HEK293 (cell line): ENCODE measurements at regions not wholly inside any gene's neighbourhood (a gene's known extent, or its start where the extent isn't known, plus 50 kb on each side); places are given as distances from the start of the nearest gene placed in this dataset.

Experiments used
- CTCF ChIA-PET: fragments of 350-600 bp; formaldehyde crosslinking; extraction: SDS; loops from one replicate; lab custom pipeline; 2021; ENCODE audit warnings: antibody characterized with exemption; lab: Yijun Ruan, JAX
- POLR2A ChIA-PET: fragments of 300-600 bp; formaldehyde crosslinking; extraction: SDS; loops from one replicate; lab custom pipeline; 2020; ENCODE audit warnings: antibody characterized with exemption, inconsistent platforms; lab: Yijun Ruan, JAX
- H3K27ac ChIP-seq: fragments of 200-500 bp; sonication (Bioruptor generic); 2 replicates; pipeline ENCODE4 v1.5.1; 2014; ENCODE audit warnings: low read depth, low read length, control low read depth, inconsistent platforms; ENCODE audit errors: extremely low read depth
- H3K36me3 ChIP-seq, 2 experiments: fragments of 200-500 bp in 1 of 2; sonication (Bioruptor generic) in 1 of 2; 1 replicate in 1 of 2; 2 replicates in 1 of 2; pipeline ENCODE4 v1.5.1; 2014 to 2017; ENCODE audit warnings: inconsistent platforms in 2 of 2, low read length in 2 of 2; ENCODE audit not compliant: control insufficient read depth in 2 of 2, insufficient read depth in 1 of 2
- H3K4me1 ChIP-seq: fragments of 200-500 bp; sonication (Bioruptor generic); 2 replicates; pipeline ENCODE4 v1.5.1; 2014; ENCODE audit warnings: mild to moderate bottlenecking, low read length, inconsistent platforms; ENCODE audit not compliant: control insufficient read depth, insufficient read depth
- H3K4me3 ChIP-seq: 2 replicates; pipeline ENCODE4 v1.5.1; 2011; ENCODE audit warnings: low read depth, mild to moderate bottlenecking, control low read depth, low read length, moderate library complexity
- H3K9me3 ChIP-seq: fragments of 200-500 bp; sonication (Bioruptor generic); 2 replicates; pipeline ENCODE4 v1.5.1; 2014; ENCODE audit warnings: low read depth, low read length, inconsistent platforms; ENCODE audit not compliant: control insufficient read depth, insufficient read depth
- BCL11A ChIP-seq: fragments of 450-650 bp; formaldehyde crosslinking; IDR thresholded peaks from 2 replicates; pipeline ENCODE4 v1.5.1; 2016; ENCODE audit warnings: low read depth, missing biosample characterization, missing genetic modification characterization
- GLIS1 ChIP-seq: fragments of 450-650 bp; formaldehyde crosslinking; IDR thresholded peaks from 2 replicates; pipeline ENCODE4 v1.5.1; 2016; ENCODE audit warnings: missing biosample characterization, missing genetic modification characterization
- HOXA7 ChIP-seq: sonication (generic); formaldehyde crosslinking; IDR thresholded peaks from 2 replicates; pipeline ENCODE4 v1.8.1; 2022; ENCODE audit warnings: missing genetic modification reagents, borderline replicate concordance
- HOXC10 ChIP-seq: sonication (generic); formaldehyde crosslinking; IDR thresholded peaks from 2 replicates; pipeline ENCODE4 v1.8.1; 2023; ENCODE audit warnings: mild to moderate bottlenecking, missing genetic modification reagents
- IKZF3 ChIP-seq: fragments of 450-650 bp; IDR thresholded peaks from 2 replicates; pipeline ENCODE4 v1.5.0; 2018; ENCODE audit warnings: missing biosample characterization, mild to moderate bottlenecking, missing genetic modification characterization, moderate library complexity
- MEIS1 ChIP-seq: sonication (generic); formaldehyde crosslinking; IDR thresholded peaks from 2 replicates; pipeline ENCODE4 v1.8.1; 2022; ENCODE audit warnings: missing genetic modification reagents, mild to moderate bottlenecking, borderline replicate concordance
- REST ChIP-seq: fragments of 450-650 bp; formaldehyde crosslinking; IDR thresholded peaks from 2 replicates; pipeline ENCODE4 v1.5.1; 2016; ENCODE audit warnings: missing biosample characterization, missing genetic modification characterization
- YY2 ChIP-seq: fragments of 450-650 bp; formaldehyde crosslinking; IDR thresholded peaks from 2 replicates; pipeline ENCODE4 v1.5.1; 2016; ENCODE audit warnings: missing biosample characterization, missing genetic modification characterization
- ZBTB17 ChIP-seq: fragments of 450-650 bp; formaldehyde crosslinking; IDR thresholded peaks from 2 replicates; pipeline ENCODE4 v1.5.1; 2016; ENCODE audit warnings: missing biosample characterization, missing genetic modification characterization
- ZNF10 ChIP-seq: fragments of 450-650 bp; formaldehyde crosslinking; IDR thresholded peaks from 2 replicates; pipeline ENCODE4 v1.5.1; 2017; ENCODE audit warnings: missing biosample characterization, missing genetic modification characterization
- ZNF155 ChIP-seq: fragments of 450-650 bp; formaldehyde crosslinking; IDR thresholded peaks from 2 replicates; pipeline ENCODE4 v1.5.1; 2016; ENCODE audit warnings: missing biosample characterization, missing genetic modification characterization
- ZNF169 ChIP-seq: fragments of 450-650 bp; formaldehyde crosslinking; IDR thresholded peaks from 2 replicates; pipeline ENCODE4 v1.5.1; 2016; ENCODE audit warnings: missing biosample characterization, missing genetic modification characterization
- ZNF274 ChIP-seq, 2 experiments: fragments of 200-500 bp in 1 of 2; fragments of 450-650 bp in 1 of 2; sonication (Bioruptor generic) in 1 of 2; formaldehyde crosslinking in 1 of 2; IDR thresholded peaks; 2 replicates each; pipeline versions ENCODE4 v1.5.1 to v1.6.1; 2014 to 2016; ENCODE audit warnings: borderline replicate concordance in 1 of 2, inconsistent platforms in 1 of 2, low read length in 1 of 2, missing biosample characterization in 1 of 2, missing genetic modification characterization in 1 of 2
- ZNF280C ChIP-seq: fragments of 450-650 bp; formaldehyde crosslinking; IDR thresholded peaks from 2 replicates; pipeline ENCODE4 v1.5.1; 2016; ENCODE audit warnings: missing biosample characterization, missing genetic modification characterization
- ZNF292 ChIP-seq: fragments of 450-650 bp; formaldehyde crosslinking; IDR thresholded peaks from 2 replicates; pipeline ENCODE4 v1.5.1; 2016; ENCODE audit warnings: low read depth, missing biosample characterization, missing genetic modification characterization, borderline replicate concordance
- ZNF544 ChIP-seq: fragments of 450-650 bp; formaldehyde crosslinking; IDR thresholded peaks from 2 replicates; pipeline ENCODE4 v1.5.0; 2017; ENCODE audit warnings: missing biosample characterization, missing genetic modification characterization
- ZNF555 ChIP-seq: fragments of 450-650 bp; formaldehyde crosslinking; conservative IDR thresholded peaks from 2 replicates; pipeline ENCODE4 v1.5.1; 2017; ENCODE audit warnings: missing biosample characterization, mild to moderate bottlenecking, missing genetic modification characterization, inconsistent platforms
- ZNF571 ChIP-seq: fragments of 450-650 bp; formaldehyde crosslinking; IDR thresholded peaks from 2 replicates; pipeline ENCODE4 v1.5.0; 2017; ENCODE audit warnings: missing biosample characterization, missing genetic modification characterization
- ZNF585B ChIP-seq: fragments of 450-650 bp; formaldehyde crosslinking; IDR thresholded peaks from 2 replicates; pipeline ENCODE4 v1.5.1; 2016; ENCODE audit warnings: missing biosample characterization, missing genetic modification characterization
- ZNF610 ChIP-seq: fragments of 450-650 bp; formaldehyde crosslinking; IDR thresholded peaks from 2 replicates; pipeline ENCODE4 v1.5.1; 2016; ENCODE audit warnings: missing biosample characterization, missing genetic modification characterization, borderline replicate concordance
- ZNF677 ChIP-seq: fragments of 450-650 bp; IDR thresholded peaks from 2 replicates; pipeline ENCODE4 v1.5.0; 2018; ENCODE audit warnings: missing biosample characterization, mild to moderate bottlenecking, missing genetic modification characterization, moderate library complexity
- ZNF704 ChIP-seq: fragments of 450-650 bp; formaldehyde crosslinking; IDR thresholded peaks from 2 replicates; pipeline ENCODE4 v1.5.1; 2016; ENCODE audit warnings: missing biosample characterization, missing genetic modification characterization
- ZNF76 ChIP-seq: fragments of 450-650 bp; formaldehyde crosslinking; IDR thresholded peaks from 2 replicates; pipeline ENCODE4; 2016; ENCODE audit warnings: low read depth, missing biosample characterization, missing genetic modification characterization, borderline replicate concordance
- ZNF768 ChIP-seq: fragments of 450-650 bp; formaldehyde crosslinking; IDR thresholded peaks from 2 replicates; pipeline ENCODE4 v1.5.1; 2018; ENCODE audit warnings: missing biosample characterization, mild to moderate bottlenecking, missing genetic modification characterization
- ZNF785 ChIP-seq: fragments of 450-650 bp; formaldehyde crosslinking; IDR thresholded peaks from 2 replicates; pipeline ENCODE4 v1.5.1; 2016; ENCODE audit warnings: missing biosample characterization, missing genetic modification characterization

- POLR2A ChIA-PET, result no interaction called here
- Histone ChIP-seq H3K4me3 (no peak overlapping the region), H3K27ac (no peak overlapping the region), H3K4me1 (no peaks in the 10 kb centered on the region), H3K36me3 (no peaks in the 10 kb centered on the region), H3K9me3 (no peaks in the 10 kb centered on the region)
- no peak for TF ChIP-seq ZNF768 (tag by site-specific recombination)
- no peak for TF ChIP-seq IKZF3 (tag by site-specific recombination)
- TF ChIP-seq REST (tag by site-specific recombination), result no peak
- no peak for TF ChIP-seq MEIS1 (CRISPR knock-in tag)
- no peak for TF ChIP-seq ZBTB17 (tag by site-specific recombination)
- TF ChIP-seq ZNF10, result no peak
- TF ChIP-seq ZNF785 (tag by site-specific recombination), result no peak
- no peak for TF ChIP-seq ZNF677
- TF ChIP-seq ZNF544 (tag by site-specific recombination), result no peak
- TF ChIP-seq HOXA7, result no peak
- TF ChIP-seq ZNF292 (tag by site-specific recombination), result no peak
- TF ChIP-seq GLIS1 (tag by site-specific recombination), result no peak
- TF ChIP-seq ZNF274 (IDR thresholded peaks at IDR 0.05; ENCODE audit: low read length), result no peak
- no peak for TF ChIP-seq ZNF274 (tag by site-specific recombination; IDR thresholded peaks at IDR 0.05; ENCODE audit: borderline replicate concordance)
- TF ChIP-seq ZNF155, result no peak
- TF ChIP-seq BCL11A (tag by site-specific recombination), result no peak
- CTCF ChIA-PET, result no interaction called here
These were observed 650.8 kb downstream of the PLPP3 start for GRCh38 chr1:55928576-55928975.

GRCh38 chr1:55927702-55928290 lies 651.6 kb downstream of the PLPP3 start:
- Histone ChIP-seq H3K4me1 (no peaks in the 10 kb centered on the region), H3K27ac (no peak overlapping the region), H3K4me3 (no peak overlapping the region), H3K36me3 (no peaks in the 10 kb centered on the region), H3K9me3 (no peaks in the 10 kb centered on the region)
- TF ChIP-seq ZNF76 (tag by site-specific recombination), result no peak
- no peak for TF ChIP-seq GLIS1 (tag by site-specific recombination)
- TF ChIP-seq ZNF677, result no peak
- no peak for TF ChIP-seq ZNF555 (tag by site-specific recombination)
- TF ChIP-seq MEIS1 (CRISPR knock-in tag), result no peak
- TF ChIP-seq HOXC10 (CRISPR knock-in tag), result no peak
- TF ChIP-seq ZNF280C (tag by site-specific recombination), result no peak
- TF ChIP-seq ZNF169 (tag by site-specific recombination), result no peak
- TF ChIP-seq ZNF155, result no peak
- TF ChIP-seq YY2 (tag by site-specific recombination), result no peak
- TF ChIP-seq ZNF704, result no peak
- no peak for TF ChIP-seq ZNF585B
- no peak for TF ChIP-seq ZNF571 (tag by site-specific recombination)
- TF ChIP-seq ZNF610 (tag by site-specific recombination), result no peak
- TF ChIP-seq, all 188 proteins: peak for 0
- ChIA-PET POLR2A (no interaction called here), CTCF (no interaction called here)
